CD4-positive, CD25-positive, alpha-beta regulatory T cell (primary cell): ENCODE measurements at regions not wholly inside any gene's neighbourhood (a gene's known extent, or its start where the extent isn't known, plus 50 kb on each side); places are given as distances from the start of the nearest gene placed in this dataset.

Experiments used
- ATAC-seq, 2 donors: fragments of 150-1000 bp; cut with Tn5 transposase; one replicate each; pipeline ENCODE4 v1.10.0; 2021; ENCODE audit warnings: low read depth in 2 of 2, moderate number of reproducible peaks in 2 of 2, moderate library complexity in 1 of 2
- DNase-seq, 3 donors: peaks; one replicate each; pipeline versions ENCODE4 v3.0.0 to v3.0.0-alpha.2; 2012 to 2022; ENCODE audit warnings: mixed read lengths in 1 of 3
- H3K27ac ChIP-seq: one replicate; pipeline ENCODE4 v1.7.0; 2013; ENCODE audit warnings: mild to moderate bottlenecking, low read length; ENCODE audit not compliant: insufficient read depth, poor library complexity, severe bottlenecking
- H3K27me3 ChIP-seq: one replicate; pipeline ENCODE4 v1.7.0; 2013; ENCODE audit warnings: low read length; ENCODE audit not compliant: control insufficient read depth, insufficient read depth
- H3K36me3 ChIP-seq: one replicate; pipeline ENCODE4 v1.7.0; 2013; ENCODE audit warnings: mild to moderate bottlenecking, low read length, moderate library complexity; ENCODE audit not compliant: control insufficient read depth, insufficient read depth
- H3K4me1 ChIP-seq: 2 replicates; pipeline ENCODE4 v1.7.0; 2013; ENCODE audit warnings: mild to moderate bottlenecking, low read length; ENCODE audit not compliant: insufficient read depth, control insufficient read depth, poor library complexity, severe bottlenecking
- H3K4me3 ChIP-seq: one replicate; pipeline ENCODE4 v1.7.0; 2013; ENCODE audit warnings: low read depth, mild to moderate bottlenecking, low read length, moderate library complexity
- H3K9me3 ChIP-seq, 2 experiments: 1 replicate in 1 of 2; 2 replicates in 1 of 2; pipeline ENCODE4 v1.7.0; 2013; ENCODE audit warnings: low read length in 2 of 2, mild to moderate bottlenecking in 1 of 2, moderate library complexity in 1 of 2; ENCODE audit not compliant: control insufficient read depth in 2 of 2
- H3K27ac Mint-ChIP-seq, 3 donors: one replicate each; pipeline ENCODE4 v1.8.0; 2020 to 2022; ENCODE audit warnings: mild to moderate bottlenecking in 3 of 3, mixed read lengths in 3 of 3, moderate library complexity in 2 of 3
- H3K27me3 Mint-ChIP-seq: one replicate; pipeline ENCODE4 v1.8.0; 2022; ENCODE audit warnings: mild to moderate bottlenecking, mixed read lengths
- H3K36me3 Mint-ChIP-seq: one replicate; pipeline ENCODE4 v1.8.0; 2020; ENCODE audit warnings: mixed read lengths
- H3K4me1 Mint-ChIP-seq, 4 donors: one replicate each; pipeline ENCODE4 v1.8.0; 2020 to 2022; ENCODE audit warnings: mixed read lengths in 4 of 4, mild to moderate bottlenecking in 1 of 4
- H3K4me3 Mint-ChIP-seq, 4 donors: one replicate each; pipeline ENCODE4 v1.8.0; 2020 to 2022; ENCODE audit warnings: mild to moderate bottlenecking in 4 of 4, mixed read lengths in 4 of 4, moderate library complexity in 3 of 4
- H3K9me3 Mint-ChIP-seq, 7 donors: one replicate each; pipeline ENCODE4 v1.8.0; 2020 to 2022; ENCODE audit warnings: mixed read lengths in 7 of 7, mild to moderate bottlenecking in 3 of 7, moderate library complexity in 2 of 7

DNA sequence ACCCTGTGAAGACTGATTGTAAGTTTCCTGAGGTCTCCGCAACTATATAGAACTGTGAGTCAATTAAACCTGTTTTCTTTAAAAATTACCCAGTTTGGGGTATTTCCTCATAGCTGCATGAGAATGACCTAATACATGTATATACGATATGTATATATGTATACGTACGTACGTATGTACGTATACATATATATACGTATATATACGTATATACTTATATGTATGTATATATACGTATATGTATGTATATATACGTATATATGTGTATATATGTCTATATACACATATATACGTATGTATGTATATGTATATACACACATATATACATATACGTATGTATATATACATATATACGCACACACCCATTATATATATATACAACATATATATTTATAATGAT lies 1153.0 kb upstream of the CDH18 start:
- no peak overlapping the region for H3K27ac ChIP-seq
- peaks cover 1 to 17% (median 5%) of the 10 kb centered on the region in 7 donors for H3K9me3 Mint-ChIP-seq
- no peaks in the 10 kb centered on the region for H3K4me1 Mint-ChIP-seq
- no peaks in the 10 kb centered on the region for H3K36me3 ChIP-seq
- DNase-seq: no peak
- H3K27ac Mint-ChIP-seq: no peak overlapping the region
- no peak overlapping the region for H3K4me3 ChIP-seq
- H3K4me3 Mint-ChIP-seq: no peak overlapping the region
- H3K9me3 ChIP-seq: no peaks in the 10 kb centered on the region
- H3K27me3 Mint-ChIP-seq: peaks cover 4% of the 10 kb centered on the region
- no peaks in the 10 kb centered on the region for H3K4me1 ChIP-seq
- H3K27me3 ChIP-seq: no peaks in the 10 kb centered on the region
- no peak for ATAC-seq
- no peaks in the 10 kb centered on the region for H3K36me3 Mint-ChIP-seq

DNA sequence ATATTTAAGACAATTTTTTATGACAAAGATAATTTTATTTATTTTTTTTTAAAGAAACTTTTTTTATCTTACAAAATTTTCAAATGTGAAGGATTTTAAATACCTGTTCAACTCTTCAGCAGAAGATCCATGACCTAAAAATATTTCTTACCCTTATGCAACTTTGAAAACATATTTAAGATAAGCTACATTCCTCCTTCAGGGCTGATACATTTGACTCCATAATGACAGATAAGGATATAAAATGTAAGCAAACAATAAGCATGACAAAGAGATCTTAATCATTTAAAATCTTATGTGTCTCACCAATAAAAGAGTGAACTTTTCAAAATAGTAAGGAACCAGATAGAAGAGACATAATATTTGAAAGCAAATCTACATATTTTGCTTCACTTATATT lies 1138.2 kb upstream of the CDH18 start:
- Mint-ChIP-seq H3K27me3 (no peaks in the 10 kb centered on the region), H3K36me3 (no peaks in the 10 kb centered on the region), H3K4me3 (no peak overlapping the region), H3K27ac (no peak overlapping the region), H3K9me3 (peaks cover 0 to 14% (median 4%) of the 10 kb centered on the region in 7 donors), H3K4me1 (no peaks in the 10 kb centered on the region)
- no peak overlapping the region for H3K4me3 ChIP-seq
- no peaks in the 10 kb centered on the region for H3K9me3 ChIP-seq
- no peak overlapping the region for H3K27ac ChIP-seq
- ATAC-seq: no peak
- no peaks in the 10 kb centered on the region for H3K4me1 ChIP-seq
- no peaks in the 10 kb centered on the region for H3K36me3 ChIP-seq
- H3K27me3 ChIP-seq: no peaks in the 10 kb centered on the region
- no peak for DNase-seq

DNA sequence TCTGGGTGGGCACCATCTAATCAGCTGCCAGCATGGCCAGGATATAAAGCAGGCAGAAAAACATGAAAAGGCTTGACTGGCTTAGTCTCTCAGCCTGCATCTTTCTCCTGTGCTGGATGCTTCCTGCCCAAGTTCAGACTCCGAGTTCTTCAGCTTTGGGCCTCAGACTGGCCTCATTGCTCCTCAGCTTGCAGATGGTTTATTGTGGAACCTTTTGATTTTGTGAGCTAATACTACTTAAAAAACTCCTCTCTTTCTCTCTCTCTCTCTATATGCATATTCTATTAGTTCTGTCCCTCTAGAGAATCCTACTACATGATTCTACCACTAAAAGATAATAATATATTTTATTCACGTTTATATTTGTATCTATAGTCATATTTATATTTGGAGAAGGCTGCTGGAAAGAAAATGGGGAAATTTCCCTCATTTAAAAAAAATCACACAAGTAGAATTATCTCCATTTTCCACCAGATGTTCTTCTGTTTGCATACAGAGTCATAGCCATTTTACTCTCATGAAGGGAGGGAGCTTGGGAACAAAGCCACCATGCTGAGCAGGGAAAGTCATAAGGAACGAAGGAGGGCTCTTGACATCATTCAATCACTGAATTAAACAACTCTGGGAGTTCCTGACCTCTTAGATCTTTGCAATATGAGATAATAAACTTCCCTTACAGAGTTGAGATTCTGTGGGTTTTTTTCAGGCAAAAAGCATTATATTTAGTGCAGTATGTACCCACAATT lies 1137.4 kb upstream of the CDH18 start:
- ATAC-seq (no peak), DNase-seq (no peak)
- Histone ChIP-seq H3K4me1 (no peaks in the 10 kb centered on the region), H3K9me3 (no peaks in the 10 kb centered on the region), H3K4me3 (no peak overlapping the region), H3K27me3 (no peaks in the 10 kb centered on the region), H3K27ac (no peak overlapping the region), H3K36me3 (no peaks in the 10 kb centered on the region)
- no peaks in the 10 kb centered on the region for H3K4me1 Mint-ChIP-seq
- H3K9me3 Mint-ChIP-seq: peaks cover 0 to 15% (median 4%) of the 10 kb centered on the region in 7 donors
- no peak overlapping the region for H3K4me3 Mint-ChIP-seq
- no peaks in the 10 kb centered on the region for H3K27me3 Mint-ChIP-seq
- no peaks in the 10 kb centered on the region for H3K36me3 Mint-ChIP-seq
- no peak overlapping the region for H3K27ac Mint-ChIP-seq

DNA sequence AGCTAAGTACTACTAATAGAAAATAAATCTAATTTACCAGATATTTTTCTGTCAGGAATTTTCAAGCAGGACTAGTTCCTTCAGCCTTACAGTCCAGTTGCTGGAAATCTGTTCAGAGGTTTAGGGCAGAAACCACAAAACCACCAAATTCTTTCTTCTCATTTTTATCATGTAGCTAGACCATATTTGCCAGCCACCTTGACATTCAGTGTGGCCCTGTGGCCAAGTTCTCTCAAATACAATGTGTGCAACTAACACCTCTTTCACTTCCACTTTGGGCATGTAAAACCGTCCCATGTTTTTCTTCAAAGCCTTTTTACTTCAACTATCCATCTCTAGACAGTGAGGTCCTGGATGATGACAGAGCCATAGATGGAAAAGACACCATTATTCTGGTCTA lies 1133.2 kb upstream of the CDH18 start:
- Histone ChIP-seq H3K9me3 (no peaks in the 10 kb centered on the region), H3K4me1 (no peaks in the 10 kb centered on the region), H3K27ac (no peak overlapping the region), H3K4me3 (no peak overlapping the region), H3K27me3 (no peaks in the 10 kb centered on the region), H3K36me3 (no peaks in the 10 kb centered on the region)
- H3K4me1 Mint-ChIP-seq: no peaks in the 10 kb centered on the region
- DNase-seq (no peak), ATAC-seq (no peak)
- H3K27me3 Mint-ChIP-seq: no peaks in the 10 kb centered on the region
- no peak overlapping the region for H3K27ac Mint-ChIP-seq
- H3K4me3 Mint-ChIP-seq: no peak overlapping the region
- H3K36me3 Mint-ChIP-seq: no peaks in the 10 kb centered on the region
- peaks cover 2 to 29% (median 7%) of the 10 kb centered on the region in 7 donors for H3K9me3 Mint-ChIP-seq

DNA sequence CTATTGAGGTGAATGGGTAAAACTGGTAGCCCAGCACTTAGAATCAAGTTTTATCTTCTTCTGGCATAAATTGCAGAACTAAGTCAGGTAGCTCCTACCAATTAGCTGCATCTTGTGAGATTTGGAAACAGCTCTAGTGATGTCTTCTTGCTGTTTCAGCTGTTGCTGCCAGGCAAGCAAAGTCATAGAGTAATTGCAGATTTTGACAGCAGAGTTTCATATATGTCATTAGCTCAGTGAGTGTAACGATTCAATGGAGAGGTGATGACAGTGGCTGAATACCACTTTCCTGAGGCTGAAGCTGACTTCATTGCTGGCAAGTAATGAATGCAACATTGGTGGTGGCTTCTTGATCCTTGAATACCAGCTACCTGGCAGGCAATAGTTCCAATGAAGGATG lies 1109.7 kb upstream of the CDH18 start:
- H3K27me3 ChIP-seq: no peaks in the 10 kb centered on the region
- no peaks in the 10 kb centered on the region for H3K36me3 Mint-ChIP-seq

DNA sequence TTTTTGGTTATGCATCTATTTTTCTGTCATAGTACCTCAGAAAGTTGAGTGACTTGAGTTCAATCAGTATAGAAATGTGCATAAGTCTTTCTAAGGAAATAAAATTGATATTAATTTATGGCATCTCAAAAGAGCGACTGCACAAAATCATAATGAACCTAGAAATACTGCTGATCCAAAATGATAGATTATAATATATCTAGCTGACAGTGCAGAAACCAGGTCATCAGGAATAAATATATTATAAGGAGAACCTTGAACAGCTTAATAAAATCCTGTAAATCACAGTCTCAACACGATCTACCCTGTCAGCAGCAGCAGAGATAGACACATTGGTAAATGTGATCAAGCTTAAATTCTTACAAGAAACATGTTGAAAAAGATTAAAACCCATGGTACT lies 1106.6 kb upstream of the CDH18 start:
- H3K36me3 Mint-ChIP-seq: no peaks in the 10 kb centered on the region
- no peaks in the 10 kb centered on the region for H3K4me1 Mint-ChIP-seq
- peaks cover 3 to 26% (median 7%) of the 10 kb centered on the region in 7 donors for H3K9me3 Mint-ChIP-seq
- no peak overlapping the region for H3K4me3 Mint-ChIP-seq
- Histone ChIP-seq H3K4me3 (no peak overlapping the region), H3K9me3 (no peaks in the 10 kb centered on the region), H3K4me1 (no peaks in the 10 kb centered on the region), H3K27ac (no peak overlapping the region), H3K27me3 (no peaks in the 10 kb centered on the region), H3K36me3 (no peaks in the 10 kb centered on the region)
- DNase-seq (no peak), ATAC-seq (no peak)
- H3K27ac Mint-ChIP-seq: no peak overlapping the region
- no peaks in the 10 kb centered on the region for H3K27me3 Mint-ChIP-seq

More for the DNA sequence above, 1109.7 kb upstream of the CDH18 start:
- no peak for DNase-seq
- H3K27me3 Mint-ChIP-seq: no peaks in the 10 kb centered on the region
- H3K36me3 ChIP-seq: no peaks in the 10 kb centered on the region
- no peak overlapping the region for H3K4me3 Mint-ChIP-seq
- H3K4me1 ChIP-seq: no peaks in the 10 kb centered on the region
- H3K4me3 ChIP-seq: no peak overlapping the region
- no peak for ATAC-seq
- peaks cover 3 to 25% (median 7%) of the 10 kb centered on the region in 7 donors for H3K9me3 Mint-ChIP-seq
- H3K27ac ChIP-seq: no peak overlapping the region
- no peak overlapping the region for H3K27ac Mint-ChIP-seq
- H3K9me3 ChIP-seq: no peaks in the 10 kb centered on the region
- no peaks in the 10 kb centered on the region for H3K4me1 Mint-ChIP-seq

DNA sequence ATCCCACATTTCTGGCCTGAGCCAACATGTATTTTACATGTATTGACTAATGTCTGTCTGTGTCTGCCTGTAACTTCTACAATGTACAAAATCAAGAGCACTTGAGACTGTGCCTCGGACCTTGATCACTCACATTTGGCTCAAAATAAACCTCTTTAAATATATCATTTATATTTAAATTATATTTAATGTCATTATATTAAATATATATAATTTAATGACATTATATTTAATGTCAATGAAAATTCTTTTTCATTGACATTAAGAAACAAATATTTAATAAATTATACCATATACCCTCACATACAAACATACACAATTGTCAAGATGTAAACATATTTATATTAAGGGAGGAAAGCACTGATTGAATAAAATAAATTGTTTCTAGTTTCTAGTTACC lies 1099.8 kb upstream of the CDH18 start:
- no peak for DNase-seq
- H3K4me3 ChIP-seq: no peak overlapping the region
- no peak overlapping the region for H3K27ac Mint-ChIP-seq

DNA sequence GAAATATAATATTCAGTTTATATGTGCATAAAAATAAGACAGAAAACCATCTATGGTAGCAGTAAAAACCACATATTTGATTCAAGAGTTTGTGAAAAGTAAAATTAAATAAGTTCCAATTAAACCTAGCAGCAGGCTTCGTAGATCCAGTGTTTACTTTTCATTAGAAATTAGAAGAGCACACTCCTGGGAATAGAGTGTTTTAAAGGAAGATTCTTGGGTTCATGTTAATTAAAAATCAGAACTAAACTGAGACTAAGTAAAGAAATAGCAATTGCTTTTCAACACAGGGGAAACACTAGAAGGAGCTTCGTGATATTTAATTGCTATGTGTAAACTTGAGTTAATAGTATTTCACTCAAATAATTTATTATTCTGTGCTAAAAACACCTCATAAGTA lies 1097.8 kb upstream of the CDH18 start:
- H3K4me3 Mint-ChIP-seq: no peak overlapping the region
- peaks cover 2 to 10% of the 10 kb centered on the region in 2 experiments for H3K9me3 ChIP-seq
- H3K27ac Mint-ChIP-seq: no peak overlapping the region
- peaks cover 0 to 21% (median 6%) of the 10 kb centered on the region in 7 donors for H3K9me3 Mint-ChIP-seq
- DNase-seq (no peak), ATAC-seq (no peak)
- H3K36me3 Mint-ChIP-seq: no peaks in the 10 kb centered on the region
- no peaks in the 10 kb centered on the region for H3K4me1 ChIP-seq
- no peak overlapping the region for H3K4me3 ChIP-seq
- H3K4me1 Mint-ChIP-seq: no peaks in the 10 kb centered on the region
- no peaks in the 10 kb centered on the region for H3K27me3 Mint-ChIP-seq
- H3K27ac ChIP-seq: no peak overlapping the region
- no peaks in the 10 kb centered on the region for H3K27me3 ChIP-seq
- no peaks in the 10 kb centered on the region for H3K36me3 ChIP-seq

More for the DNA sequence above, 1099.8 kb upstream of the CDH18 start:
- Histone ChIP-seq H3K27me3 (no peaks in the 10 kb centered on the region), H3K36me3 (no peaks in the 10 kb centered on the region), H3K27ac (no peak overlapping the region), H3K9me3 (peaks cover 2 to 10% of the 10 kb centered on the region in 2 experiments), H3K4me1 (no peaks in the 10 kb centered on the region)
- Mint-ChIP-seq H3K27me3 (no peaks in the 10 kb centered on the region), H3K36me3 (no peaks in the 10 kb centered on the region), H3K4me3 (no peak overlapping the region), H3K9me3 (peaks cover 0 to 29% (median 6%) of the 10 kb centered on the region in 7 donors), H3K4me1 (no peaks in the 10 kb centered on the region)
- ATAC-seq: no peak
